UCSD-AML1 (cell line): ENCODE measurements at regions not wholly inside any gene's neighbourhood (a gene's known extent, or its start where the extent isn't known, plus 50 kb on each side); places are given as distances from the start of the nearest gene placed in this dataset.

ENCODE experiments used
- DNase-seq: peaks from one replicate; lab custom pipeline; 2025; ENCODE audit not compliant: unreplicated experiment; lab: John Stamatoyannopoulos, UW

- DNase-seq = no peak
These were observed 265.4 kb upstream of the TET2 start for GRCh38 chr4:104881136-104881886.

- DNase-seq = no peak
These were observed 255.9 kb upstream of the TET2 start for GRCh38 chr4:104890598-104891275.

DNA sequence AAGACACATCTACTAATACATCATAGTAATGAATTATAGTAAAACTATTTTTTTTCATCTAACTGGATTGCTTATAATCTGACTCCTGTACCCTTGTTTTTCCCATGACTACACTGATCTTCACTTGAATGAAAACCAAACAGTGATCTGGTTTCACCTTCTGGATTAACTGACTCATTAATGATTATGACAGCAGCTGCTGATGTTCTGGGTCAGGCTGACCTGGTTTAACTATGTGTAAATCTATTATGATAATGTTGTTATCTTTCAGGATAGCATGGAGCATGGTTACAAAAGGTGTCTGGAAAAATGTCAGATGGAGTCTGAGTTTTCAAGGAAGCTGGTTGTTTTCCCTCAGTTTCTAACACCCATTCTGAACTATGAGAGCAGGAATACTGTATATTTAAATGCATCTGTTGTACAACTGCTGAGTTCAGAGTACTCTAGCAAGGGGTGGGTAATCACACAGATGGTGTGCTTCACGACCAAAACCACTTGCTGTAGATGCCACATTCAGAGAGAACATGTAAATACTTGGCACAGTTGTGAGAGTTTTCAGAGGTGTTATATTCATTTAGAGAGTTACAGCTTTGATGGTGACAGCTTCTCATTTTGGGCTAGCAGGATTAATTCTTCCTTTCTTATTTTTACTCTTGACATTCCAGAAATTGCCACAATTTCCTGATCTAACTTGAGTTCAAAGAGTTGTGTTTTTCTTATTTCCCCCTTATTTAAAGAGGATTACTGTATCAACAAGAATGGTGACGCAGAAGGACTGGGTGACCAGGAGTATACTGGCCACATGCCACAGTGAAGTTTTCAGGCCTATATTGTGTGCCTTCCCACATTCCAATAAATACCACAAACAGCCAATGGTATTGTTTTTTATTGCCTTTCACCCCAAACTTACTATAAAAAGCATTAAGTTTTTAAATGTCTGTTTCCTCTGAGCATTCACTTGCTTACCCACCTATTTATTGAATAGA, 249.7 kb upstream of the TET2 start:
- DNase-seq = no peak

- no peak for DNase-seq
These were observed 246.8 kb upstream of the TET2 start for GRCh38 chr4:104899863-104900262.

DNA sequence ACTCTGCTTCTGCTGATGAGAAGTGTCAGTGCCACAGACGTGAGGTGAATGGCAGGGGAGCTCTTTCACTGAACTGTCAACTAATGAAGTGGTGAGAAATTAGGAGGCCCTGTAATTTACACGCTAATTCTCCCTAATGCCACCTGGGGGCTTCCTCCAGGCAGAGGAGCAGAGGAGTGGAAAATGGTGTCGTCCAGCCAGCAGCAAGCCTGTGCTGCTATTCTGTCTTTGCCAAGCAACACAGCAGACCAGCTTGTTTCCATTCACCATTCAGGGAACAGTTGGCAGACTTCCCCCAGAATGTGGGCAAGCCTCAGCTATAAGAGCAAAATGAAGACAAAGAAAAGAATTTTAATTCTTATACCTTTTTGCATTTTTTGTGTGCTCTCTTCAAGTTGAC, 245.2 kb upstream of the TET2 start:
- DNase-seq = peak; percentile 9

GRCh38 chr4:104901961-104902605, 244.6 kb upstream of the TET2 start:
- no peak for DNase-seq

- no peak for DNase-seq
These were observed 241.6 kb upstream of the TET2 start for GRCh38 chr4:104905065-104905464.

GRCh38 chr4:104905546-104905945, 241.1 kb upstream of the TET2 start:
- DNase-seq = no peak

DNA sequence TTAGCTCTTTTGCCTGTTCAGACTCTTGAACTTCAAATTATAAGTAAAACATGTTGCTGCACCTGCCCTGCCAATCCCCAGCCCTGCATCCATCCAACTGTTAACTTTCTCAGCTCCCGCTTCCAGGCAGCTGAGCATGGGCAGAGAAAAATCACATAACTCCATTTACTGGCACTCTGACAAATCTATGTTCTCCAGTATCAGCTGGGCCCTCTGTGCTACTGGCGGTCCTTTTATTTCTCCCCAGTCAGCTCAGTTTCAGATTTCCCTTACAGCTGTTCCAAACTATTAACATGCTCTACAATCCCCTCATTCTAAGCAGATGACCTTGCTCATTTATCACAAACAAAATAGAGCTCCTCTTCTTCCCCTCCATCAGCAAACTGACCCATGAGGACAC, 240.4 kb upstream of the TET2 start:
- DNase-seq = no peak

DNA sequence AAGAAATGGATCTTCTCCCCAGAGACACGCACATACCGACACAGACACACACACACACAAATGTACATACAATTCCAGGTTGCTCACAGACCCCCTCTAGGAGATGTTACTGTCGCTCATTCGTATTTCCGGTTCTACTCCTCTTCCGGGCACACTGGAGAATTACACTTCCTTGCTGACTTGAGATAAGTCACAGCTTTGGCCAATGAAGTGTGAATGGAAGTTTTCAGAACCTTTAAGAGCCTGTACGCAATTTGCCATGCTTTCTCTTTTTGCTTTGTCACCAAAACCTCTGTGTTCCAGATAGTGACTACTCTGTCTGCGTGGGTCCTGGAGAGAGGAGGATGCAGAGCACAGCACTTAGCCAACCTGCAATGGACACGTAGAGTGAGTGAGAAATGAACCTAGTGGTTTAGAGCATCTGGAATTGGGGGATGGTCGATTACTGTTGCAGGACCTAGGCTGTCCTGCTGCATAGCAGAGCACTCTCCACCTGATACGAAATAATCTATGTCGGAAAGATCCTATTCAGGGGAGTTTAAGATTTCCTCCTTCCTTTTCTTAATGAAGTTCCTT, 239.5 kb upstream of the TET2 start:
- no peak for DNase-seq

DNA sequence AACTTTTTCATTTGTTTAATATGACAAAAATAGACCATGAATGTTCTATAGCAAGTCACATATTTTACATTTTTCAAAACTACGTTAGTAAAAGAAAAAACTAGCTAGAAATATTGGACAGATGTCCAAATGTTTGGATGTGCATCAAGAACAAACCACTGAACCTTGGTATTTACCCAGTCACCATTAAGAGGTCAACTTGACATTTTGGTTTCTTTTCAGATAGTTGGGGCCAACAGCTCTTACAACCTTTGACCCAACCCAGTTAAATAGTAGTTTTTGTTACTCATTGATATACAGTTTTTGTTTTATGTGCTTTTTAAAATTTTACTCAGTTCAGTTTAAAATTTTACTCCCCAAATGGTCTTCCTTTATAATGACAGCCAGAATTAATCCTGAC, 238.7 kb upstream of the TET2 start:
- no peak for DNase-seq

- no peak for DNase-seq
These were observed 237.3 kb upstream of the TET2 start for GRCh38 chr4:104909376-104909775.

- no peak for DNase-seq
These were observed 234.2 kb upstream of the TET2 start for GRCh38 chr4:104912518-104912917.

GRCh38 chr4:104915373-104915772, 231.3 kb upstream of the TET2 start:
- no peak for DNase-seq

- no peak for DNase-seq
These were observed 230.8 kb upstream of the TET2 start for GRCh38 chr4:104915864-104916263.

- no peak for DNase-seq
These were observed 227.3 kb upstream of the TET2 start for GRCh38 chr4:104919406-104919805.

GRCh38 chr4:104930298-104930697, 216.4 kb upstream of the TET2 start:
- peak; percentile 21 for DNase-seq

GRCh38 chr4:104930745-104931736, 215.6 kb upstream of the TET2 start:
- DNase-seq = peak; percentile 63

- no peak for DNase-seq
These were observed 208.1 kb upstream of the TET2 start for GRCh38 chr4:104938624-104939023.
